Small intestine (tissue), 7 donors: ENCODE measurements at regions not wholly inside any gene's neighbourhood (a gene's known extent, or its start where the extent isn't known, plus 50 kb on each side); places are given as distances from the start of the nearest gene placed in this dataset.
"Not testable (repeated sequence)": the region's sequence is repeated elsewhere in the genome, so short reads cannot be mapped to it uniquely, and the experiment has no call there.

Experiments used
- DNase-seq, 2 donors: peaks; one replicate each; pipeline versions ENCODE4 v3.0.0 to v3.0.0-alpha.2; 2013
- FAIRE-seq: peaks from 2 replicates; lab custom pipeline; 2012; peaks lifted over from hg19 to GRCh38; lab: Jason Lieb, UNC
- H3K27ac ChIP-seq, 3 donors: one replicate each; pipeline ENCODE4 v1.5.1; 2013; ENCODE audit warnings: low read length in 2 of 3, mild to moderate bottlenecking in 2 of 3, control low read depth in 1 of 3, inconsistent platforms in 1 of 3, low read depth in 1 of 3, moderate library complexity in 1 of 3
- H3K27me3 ChIP-seq, 3 donors: one replicate each; pipeline ENCODE4 v1.6.1; 2013; ENCODE audit warnings: low read length in 3 of 3, inconsistent platforms in 1 of 3; ENCODE audit not compliant: control insufficient read depth in 3 of 3, insufficient read depth in 3 of 3
- H3K36me3 ChIP-seq, 3 donors: one replicate each; pipeline ENCODE4 v1.6.1; 2013; ENCODE audit warnings: low read length in 3 of 3, inconsistent platforms in 1 of 3, low read depth in 1 of 3, mild to moderate bottlenecking in 1 of 3, moderate library complexity in 1 of 3; ENCODE audit not compliant: control insufficient read depth in 3 of 3, insufficient read depth in 2 of 3
- H3K4me1 ChIP-seq, 3 donors: one replicate each; pipeline ENCODE4 v1.6.1; 2013; ENCODE audit warnings: low read length in 2 of 3, inconsistent platforms in 1 of 3, low read depth in 1 of 3, mild to moderate bottlenecking in 1 of 3, moderate library complexity in 1 of 3; ENCODE audit not compliant: control insufficient read depth in 3 of 3, insufficient read depth in 2 of 3
- H3K4me3 ChIP-seq, 3 donors: one replicate each; pipeline ENCODE4 v1.5.1; 2013; ENCODE audit warnings: low read length in 3 of 3, control low read depth in 1 of 3, inconsistent platforms in 1 of 3, low read depth in 1 of 3, mild to moderate bottlenecking in 1 of 3, moderate library complexity in 1 of 3
- H3K9me3 ChIP-seq, 2 donors: one replicate each; pipeline ENCODE4 v1.6.1; 2013; ENCODE audit warnings: low read depth in 1 of 2, low read length in 1 of 2; ENCODE audit not compliant: control insufficient read depth in 2 of 2, insufficient read depth in 1 of 2
- WGBS, 3 donors: extraction: QIAGEN DNeasy Blood & Tissue Kit; methylation state at CpG; one replicate each; pipeline ENCODE4 v1.1.7; 2013; 5-methylcytosine and 5-hydroxymethylcytosine counted together
- donor health status: healthy with polysubstance abuse.
- donor health status: control.
- donor health status: control.
- donor health status: Bipolar disorder and iron deficiency.
- donor health status: healthy.

DNA sequence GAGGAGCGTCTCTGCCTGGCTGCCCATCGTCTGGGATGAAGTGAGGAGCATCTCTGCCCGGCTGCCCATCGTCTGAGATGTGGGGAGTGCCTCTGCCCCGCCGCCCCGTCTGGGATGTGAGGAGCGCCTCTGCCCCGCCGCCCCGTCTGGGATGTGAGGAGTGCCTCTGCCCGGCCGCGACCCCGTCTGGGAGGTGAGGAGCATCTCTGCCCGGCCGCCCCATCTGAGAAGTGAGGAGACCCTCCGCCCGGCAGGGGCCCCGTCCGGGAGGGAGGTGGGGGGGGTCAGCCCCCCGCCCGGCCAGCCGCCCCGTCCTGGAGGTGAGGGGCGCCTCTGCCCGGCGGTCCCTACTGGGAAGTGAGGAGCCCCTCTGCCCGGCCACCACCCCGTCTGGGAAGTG is 129.3 kb downstream of the ZNF486 start:
- not testable (repeated sequence) for H3K4me1 ChIP-seq, H3K9me3 ChIP-seq, H3K27ac ChIP-seq, H3K36me3 ChIP-seq, FAIRE-seq, H3K4me3 ChIP-seq, H3K27me3 ChIP-seq, DNase-seq
- 92 to 96% (median 95%) methylated on average over 20 to 30 of the region's 30 CpGs for WGBS, 3 donors

- Histone ChIP-seq H3K4me3 (no peak overlapping the region), H3K27me3 (no peaks in the 10 kb centered on the region), H3K27ac (no peak overlapping the region), H3K36me3 (no peaks in the 10 kb centered on the region), H3K4me1 (no peaks in the 10 kb centered on the region), H3K9me3 (no peaks in the 10 kb centered on the region)
- peak in 1 of 2 donors; percentile 7 for DNase-seq
- no peak for FAIRE-seq
These were observed 127.2 kb downstream of the ZNF486 start for GRCh38 chr19:20294181-20294580.

- 72 to 76% (median 75%) methylated on average over 1 of the region's 1 CpG for WGBS, 3 donors
These were observed 125.5 kb downstream of the ZNF486 start for GRCh38 chr19:20292520-20292919.

GRCh38 chr19:20289186-20289585 is 122.2 kb downstream of the ZNF486 start:
- H3K36me3 ChIP-seq = no peaks in the 10 kb centered on the region
- no peak for DNase-seq
- no peaks in the 10 kb centered on the region for H3K4me1 ChIP-seq
- no peaks in the 10 kb centered on the region for H3K9me3 ChIP-seq
- no peak for FAIRE-seq
- H3K27ac ChIP-seq = no peak overlapping the region
- no peaks in the 10 kb centered on the region for H3K27me3 ChIP-seq
- H3K4me3 ChIP-seq = no peak overlapping the region

More at GRCh38 chr19:20292520-20292919, 125.5 kb downstream of the ZNF486 start:
- not testable (repeated sequence) for H3K36me3 ChIP-seq, FAIRE-seq, H3K4me3 ChIP-seq, H3K27me3 ChIP-seq, H3K4me1 ChIP-seq, H3K27ac ChIP-seq, DNase-seq, H3K9me3 ChIP-seq

DNA sequence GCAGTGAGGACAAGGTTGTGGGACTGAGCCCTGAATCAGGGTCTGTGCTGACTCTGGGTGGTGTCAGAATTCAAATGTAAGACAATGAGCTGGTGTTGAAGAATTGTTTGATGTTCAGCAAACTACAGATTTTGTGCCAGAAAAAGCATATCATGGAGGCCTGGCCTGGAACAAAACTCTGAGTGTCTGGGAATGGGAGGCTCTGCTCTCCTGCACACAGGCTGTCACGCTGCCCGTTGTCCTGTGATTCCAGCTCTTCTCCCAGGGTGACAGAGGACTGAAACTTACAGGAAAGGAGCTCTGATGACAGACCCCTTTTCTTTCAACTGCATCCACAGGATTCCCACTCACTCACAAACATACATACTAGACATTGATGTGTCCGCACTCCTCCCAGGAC is 120.1 kb downstream of the ZNF486 start:
- Histone ChIP-seq H3K9me3 (peaks cover 0 to 3% of the 10 kb centered on the region in 2 donors), H3K27ac (no peak overlapping the region), H3K27me3 (no peaks in the 10 kb centered on the region), H3K4me3 (no peak overlapping the region), H3K4me1 (no peaks in the 10 kb centered on the region), H3K36me3 (no peaks in the 10 kb centered on the region)
- DNase-seq (no peak), FAIRE-seq (no peak)
- WGBS, 3 donors = 92 to 96% (median 93%) methylated on average over 3 of the region's 3 CpGs

DNA sequence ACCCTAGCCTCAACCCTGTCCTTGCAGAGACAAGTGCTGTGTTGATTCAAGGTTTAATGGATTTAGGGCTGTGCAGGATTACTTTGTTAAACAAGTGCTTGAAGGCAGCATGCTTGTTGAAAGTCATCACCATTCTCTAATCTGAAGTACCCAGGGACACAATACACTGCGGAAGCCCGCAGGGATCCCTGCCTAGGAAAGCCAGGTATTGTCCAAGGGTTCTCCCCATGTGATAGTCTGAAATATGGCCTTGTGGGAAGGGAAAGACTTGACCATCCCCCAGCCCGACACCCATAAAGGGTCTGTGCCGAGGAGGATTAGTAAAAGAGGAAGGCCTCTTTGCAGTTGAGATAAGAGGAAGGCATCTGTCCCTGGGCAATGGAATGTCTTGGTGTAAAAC is 118.9 kb downstream of the ZNF486 start:
- not testable (repeated sequence) for H3K36me3 ChIP-seq, H3K4me1 ChIP-seq, H3K9me3 ChIP-seq, H3K27ac ChIP-seq, H3K4me3 ChIP-seq, FAIRE-seq, H3K27me3 ChIP-seq
- WGBS, 3 donors = 24 to 61% (median 57%) methylated on average over 4 of the region's 4 CpGs
- DNase-seq = peak in 1 of 2 donors; percentile 28

DNA sequence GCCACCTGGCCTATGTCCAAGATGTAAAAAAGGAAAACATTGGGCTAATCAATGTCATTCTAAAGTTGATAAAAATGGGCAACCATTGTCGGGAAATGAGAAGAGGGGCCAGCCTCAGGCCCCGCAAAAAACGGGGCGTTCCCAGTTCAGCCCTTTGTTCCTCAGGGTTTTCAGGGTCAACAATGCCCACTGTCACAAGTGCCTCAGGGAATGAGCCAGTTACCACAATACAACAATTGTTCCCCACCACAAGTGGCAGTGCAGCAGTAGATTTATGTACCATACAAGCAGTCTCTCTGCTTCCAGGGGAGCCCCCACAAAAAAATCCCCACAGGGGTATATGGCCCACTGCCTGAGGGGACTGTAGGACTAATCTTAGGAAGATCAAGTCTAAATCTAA is 112.5 kb downstream of the ZNF486 start:
- DNase-seq = no peak
- Histone ChIP-seq H3K27ac (no peak overlapping the region), H3K4me1 (no peaks in the 10 kb centered on the region), H3K36me3 (no peaks in the 10 kb centered on the region), H3K4me3 (no peak overlapping the region), H3K9me3 (peaks cover 1 to 6% of the 10 kb centered on the region in 2 donors), H3K27me3 (no peaks in the 10 kb centered on the region)
- 88 to 96% (median 89%) methylated on average over 4 of the region's 4 CpGs for WGBS, 3 donors
- FAIRE-seq = no peak

GRCh38 chr19:20278342-20278741 is 111.3 kb downstream of the ZNF486 start:
- DNase-seq = peak in 1 of 2 donors; percentile 53

GRCh38 chr19:20276732-20277082 is 109.7 kb downstream of the ZNF486 start:
- H3K36me3 ChIP-seq, H3K27ac ChIP-seq, H3K4me3 ChIP-seq, H3K27me3 ChIP-seq, FAIRE-seq, H3K9me3 ChIP-seq, H3K4me1 ChIP-seq, DNase-seq: not testable (repeated sequence)
- 17 to 39% (median 36%) methylated on average over 1 of the region's 1 CpG for WGBS, 3 donors

More at GRCh38 chr19:20278342-20278741, 111.3 kb downstream of the ZNF486 start:
- WGBS, 3 donors = 91 to 93% (median 93%) methylated on average over 7 of the region's 7 CpGs
- FAIRE-seq = no peak
- no peaks in the 10 kb centered on the region for H3K27me3 ChIP-seq
- H3K9me3 ChIP-seq = peaks cover 1 to 4% of the 10 kb centered on the region in 2 donors
- no peak overlapping the region for H3K4me3 ChIP-seq
- H3K36me3 ChIP-seq = no peaks in the 10 kb centered on the region
- H3K27ac ChIP-seq = no peak overlapping the region
- H3K4me1 ChIP-seq = no peaks in the 10 kb centered on the region
